ENCODE measurements at regions not wholly inside any gene's neighbourhood (a gene's known extent, or its start where the extent isn't known, plus 50 kb on each side); places are given as distances from the start of the nearest gene placed in this dataset.

- CTCF ChIA-PET: no interaction called here
- no peak for TF ChIP-seq CTCF (conservative IDR thresholded peaks at IDR 0.05; ENCODE audit: low read depth)
Observed at GRCh38 chr6:119517428-119517827, 167.9 kb upstream of the MAN1A1 start.

GRCh38 chr6:119514345-119514744 is 164.8 kb upstream of the MAN1A1 start:
- DNase-seq (ENCODE audit: low spot score): no peak
- ChIA-PET CTCF (no interaction called here), POLR2A (ENCODE audit: low non-redundant PET) (no interaction called here)
- TF ChIP-seq CTCF (conservative IDR thresholded peaks at IDR 0.05; ENCODE audit: low read depth): no peak
- H3K27ac ChIP-seq: no peak overlapping the region

More at GRCh38 chr6:119517428-119517827, 167.9 kb upstream of the MAN1A1 start:
- H3K27ac ChIP-seq: no peak overlapping the region
- DNase-seq (ENCODE audit: low spot score): no peak
- POLR2A ChIA-PET (ENCODE audit: low non-redundant PET): no interaction called here

- CTCF ChIA-PET: no interaction called here
- H3K27ac ChIP-seq: no peak overlapping the region
- POLR2A ChIA-PET (ENCODE audit: low non-redundant PET): no interaction called here
- DNase-seq (ENCODE audit: low spot score): no peak
- TF ChIP-seq CTCF (conservative IDR thresholded peaks at IDR 0.05; ENCODE audit: low read depth): no peak
Observed at GRCh38 chr6:119511024-119511423, 161.5 kb upstream of the MAN1A1 start.

GRCh38 chr6:119510246-119510645 is 160.7 kb upstream of the MAN1A1 start:
- ChIA-PET CTCF (no interaction called here), POLR2A (ENCODE audit: low non-redundant PET) (no interaction called here)
- no peak for TF ChIP-seq CTCF (conservative IDR thresholded peaks at IDR 0.05; ENCODE audit: low read depth)
- H3K27ac ChIP-seq: no peak overlapping the region
- DNase-seq (ENCODE audit: low spot score): no peak

GRCh38 chr6:119506631-119507174 is 157.1 kb upstream of the MAN1A1 start:
- TF ChIP-seq CTCF (conservative IDR thresholded peaks at IDR 0.05; ENCODE audit: low read depth): no peak
- ChIA-PET CTCF (no interaction called here), POLR2A (ENCODE audit: low non-redundant PET) (no interaction called here)
- no peak overlapping the region for H3K27ac ChIP-seq
- DNase-seq (ENCODE audit: low spot score): no peak

- CTCF ChIA-PET: interaction anchor here (0.6 kb wide), 1 partner anchor 36 kb away, joined by 6 read pairs; no protein-coding TSS in a partner anchor
- no peak overlapping the region for H3K27ac ChIP-seq
- TF ChIP-seq CTCF (conservative IDR thresholded peaks at IDR 0.05; ENCODE audit: low read depth): no peak
- no peak for DNase-seq (ENCODE audit: low spot score)
- POLR2A ChIA-PET (ENCODE audit: low non-redundant PET): no interaction called here
Observed at GRCh38 chr6:119501798-119502483, 152.4 kb upstream of the MAN1A1 start.
